GM18505 (cell line): ENCODE measurements at regions not wholly inside any gene's neighbourhood (a gene's known extent, or its start where the extent isn't known, plus 50 kb on each side); places are given as distances from the start of the nearest gene placed in this dataset.

Experiments used
- ATAC-seq: cut with Tn5 transposase; IDR thresholded peaks from one replicate; pipeline ENCODE4 v1.9.1; 2021; ENCODE audit not compliant: unreplicated experiment
- POLR2A ChIP-seq: IDR thresholded peaks from 4 replicates; pipeline ENCODE4 v1.6.1; 2011; ENCODE audit warnings: borderline replicate concordance; ENCODE audit not compliant: insufficient read depth, insufficient read length; ENCODE audit errors: extremely low read depth

GRCh38 chr3:188055388-188055787 lies 98.6 kb upstream of the LPP start:
- TF ChIP-seq POLR2A: no peak
- ATAC-seq: no peak

- TF ChIP-seq POLR2A: no peak
- no peak for ATAC-seq
Measured at GRCh38 chr3:188057124-188057523, 96.8 kb upstream of the LPP start.

GRCh38 chr3:188058569-188059184 lies 95.3 kb upstream of the LPP start:
- no peak for TF ChIP-seq POLR2A

GRCh38 chr3:188059351-188059750 lies 94.6 kb upstream of the LPP start:
- no peak for ATAC-seq
- TF ChIP-seq POLR2A: no peak

More at GRCh38 chr3:188058569-188059184, 95.3 kb upstream of the LPP start:
- ATAC-seq: no peak

- no peak for TF ChIP-seq POLR2A
- ATAC-seq: no peak
Measured at GRCh38 chr3:188060264-188060835, 93.6 kb upstream of the LPP start.

GRCh38 chr3:188060840-188061544 lies 93.0 kb upstream of the LPP start:
- TF ChIP-seq POLR2A: no peak
- ATAC-seq: no peak

GRCh38 chr3:188062216-188062615 lies 91.7 kb upstream of the LPP start:
- no peak for ATAC-seq
- TF ChIP-seq POLR2A: no peak

GRCh38 chr3:188064831-188065493 lies 89.0 kb upstream of the LPP start:
- no peak for TF ChIP-seq POLR2A

GRCh38 chr3:188066141-188066540 lies 87.8 kb upstream of the LPP start:
- no peak for TF ChIP-seq POLR2A

More at GRCh38 chr3:188064831-188065493, 89.0 kb upstream of the LPP start:
- no peak for ATAC-seq

GRCh38 chr3:188067932-188068331 lies 86.0 kb upstream of the LPP start:
- no peak for TF ChIP-seq POLR2A
- no peak for ATAC-seq

More at GRCh38 chr3:188066141-188066540, 87.8 kb upstream of the LPP start:
- ATAC-seq: no peak

GRCh38 chr3:188068342-188068741 lies 85.6 kb upstream of the LPP start:
- ATAC-seq: no peak
- no peak for TF ChIP-seq POLR2A

- no peak for TF ChIP-seq POLR2A
- ATAC-seq: no peak
Measured at GRCh38 chr3:188071636-188072035, 82.3 kb upstream of the LPP start.

- TF ChIP-seq POLR2A: no peak
- no peak for ATAC-seq
Measured at GRCh38 chr3:188076176-188076575, 77.8 kb upstream of the LPP start.
